OCI-LY3 (cell line): ENCODE measurements at regions not wholly inside any gene's neighbourhood (a gene's known extent, or its start where the extent isn't known, plus 50 kb on each side); places are given as distances from the start of the nearest gene placed in this dataset.

ENCODE experiments used
- H2AFZ ChIP-seq: fragments of 200-600, 300-600 bp; shearing (Covaris generic); 2 replicates; pipeline ENCODE4 v1.6.0; 2014; ENCODE audit warnings: antibody characterized with exemption, low read depth, low read length
- H3K27ac ChIP-seq: fragments of 200-600, 300-600 bp; sonication (generic); 2 replicates; pipeline ENCODE4 v1.5.1; 2014; ENCODE audit warnings: mild to moderate bottlenecking, low read length, moderate library complexity, mixed read lengths
- H3K27me3 ChIP-seq: fragments of 200-600, 300-600 bp; sonication (generic); 2 replicates; pipeline ENCODE4 v1.6.1; 2014; ENCODE audit warnings: low read depth, low read length, mixed read lengths
- H3K36me3 ChIP-seq: fragments of 200-600, 300-600 bp; sonication (generic); replicated peaks from 2 replicates; pipeline ENCODE3; 2014; ENCODE audit warnings: low read depth, low read length, mixed read lengths
- H3K4me1 ChIP-seq: fragments of 300-600, 200-600 bp; sonication (generic); 2 replicates; pipeline ENCODE4 v1.6.1; 2014; ENCODE audit warnings: low read length, mixed read lengths
- H3K4me2 ChIP-seq: fragments of 200-600, 300-600 bp; sonication (generic); 2 replicates; pipeline ENCODE4 v1.6.1; 2014; ENCODE audit warnings: low read length, mixed read lengths
- H3K4me3 ChIP-seq: fragments of 300-600, 200-600 bp; sonication (generic); 2 replicates; pipeline ENCODE4 v1.5.1; 2014; ENCODE audit warnings: antibody characterized with exemption, mild to moderate bottlenecking, low read length, moderate library complexity
- H3K79me2 ChIP-seq: fragments of 300-600, 200-600 bp; shearing (Covaris generic); 2 replicates; pipeline ENCODE4 v1.6.1; 2014; ENCODE audit warnings: mild to moderate bottlenecking, low read length, mixed read lengths
- H3K9ac ChIP-seq: fragments of 300-600, 200-600 bp; shearing (Covaris generic); 2 replicates; pipeline ENCODE4 v1.6.0; 2014; ENCODE audit warnings: mild to moderate bottlenecking, low read length, moderate library complexity
- H3K9me3 ChIP-seq: fragments of 200-600, 300-600 bp; shearing (Covaris generic); 2 replicates; pipeline ENCODE4 v1.6.1; 2014; ENCODE audit warnings: low read length, mixed read lengths; ENCODE audit not compliant: insufficient read depth
- H4K20me1 ChIP-seq: fragments of 200-600, 300-600 bp; sonication (generic); 2 replicates; pipeline ENCODE4 v1.6.1; 2016; ENCODE audit warnings: low read length, mixed read lengths; ENCODE audit not compliant: insufficient read depth
- EZH2phosphoT487 ChIP-seq: fragments of 200-600 bp; shearing (Covaris generic); IDR thresholded peaks from 2 replicates; pipeline ENCODE4 v1.6.1; 2018; ENCODE audit warnings: antibody characterized with exemption, mixed run types, low read depth
- TF ChIP-seq, protein P1 (sequence below): fragments of 200-600, 300-600 bp; sonication (generic); IDR thresholded peaks from 2 replicates; pipeline ENCODE4 v1.5.1; 2014; ENCODE audit warnings: antibody characterized with exemption, low read length, low read depth

DNA sequence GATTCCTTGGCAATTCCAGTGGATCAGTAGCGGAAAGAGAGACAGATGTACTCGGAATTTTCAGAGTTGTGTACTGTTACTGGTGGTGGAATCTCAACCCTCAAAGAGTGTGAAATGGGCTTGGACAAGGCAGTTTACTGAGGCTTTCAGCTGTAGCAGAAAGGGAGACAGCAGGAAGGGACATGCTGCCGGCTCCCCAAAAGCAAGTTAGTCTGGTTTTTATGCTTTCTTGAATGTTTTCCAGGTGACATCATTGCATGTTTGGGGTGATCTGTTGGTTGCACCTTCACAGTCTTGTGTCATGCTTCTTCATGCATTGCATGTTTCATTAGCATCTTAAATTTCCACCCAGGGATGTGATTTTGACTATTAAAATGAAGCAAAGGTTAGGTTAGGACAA lies 1282.2 kb downstream of the ADGRL3 start:
- TF ChIP-seq, protein P1, sequence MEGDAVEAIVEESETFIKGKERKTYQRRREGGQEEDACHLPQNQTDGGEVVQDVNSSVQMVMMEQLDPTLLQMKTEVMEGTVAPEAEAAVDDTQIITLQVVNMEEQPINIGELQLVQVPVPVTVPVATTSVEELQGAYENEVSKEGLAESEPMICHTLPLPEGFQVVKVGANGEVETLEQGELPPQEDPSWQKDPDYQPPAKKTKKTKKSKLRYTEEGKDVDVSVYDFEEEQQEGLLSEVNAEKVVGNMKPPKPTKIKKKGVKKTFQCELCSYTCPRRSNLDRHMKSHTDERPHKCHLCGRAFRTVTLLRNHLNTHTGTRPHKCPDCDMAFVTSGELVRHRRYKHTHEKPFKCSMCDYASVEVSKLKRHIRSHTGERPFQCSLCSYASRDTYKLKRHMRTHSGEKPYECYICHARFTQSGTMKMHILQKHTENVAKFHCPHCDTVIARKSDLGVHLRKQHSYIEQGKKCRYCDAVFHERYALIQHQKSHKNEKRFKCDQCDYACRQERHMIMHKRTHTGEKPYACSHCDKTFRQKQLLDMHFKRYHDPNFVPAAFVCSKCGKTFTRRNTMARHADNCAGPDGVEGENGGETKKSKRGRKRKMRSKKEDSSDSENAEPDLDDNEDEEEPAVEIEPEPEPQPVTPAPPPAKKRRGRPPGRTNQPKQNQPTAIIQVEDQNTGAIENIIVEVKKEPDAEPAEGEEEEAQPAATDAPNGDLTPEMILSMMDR: no peak
- no peak for TF ChIP-seq EZH2phosphoT487

DNA sequence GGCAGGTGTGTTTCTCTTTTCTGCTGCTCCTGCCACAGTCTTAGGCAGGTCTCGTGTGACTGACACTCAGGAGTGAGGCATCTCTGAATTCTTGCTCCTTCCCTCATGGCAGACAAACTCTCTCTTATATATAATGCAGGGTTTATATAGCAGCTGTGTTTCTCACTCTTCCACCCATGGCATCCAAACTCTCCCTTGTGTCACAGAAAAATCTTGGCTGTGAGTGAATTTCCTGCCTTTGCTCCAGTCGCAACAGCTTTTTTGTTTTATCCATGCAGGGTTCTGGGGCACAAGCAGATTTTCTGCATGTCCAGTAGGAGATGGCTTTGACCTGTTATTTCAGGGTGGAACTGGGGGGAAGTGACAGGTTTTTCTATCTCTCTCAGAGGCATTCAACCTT lies 1275.5 kb downstream of the ADGRL3 start:
- Histone ChIP-seq H3K4me2 (no peak overlapping the region), H3K9me3 (no peaks in the 10 kb centered on the region), H3K4me1 (no peaks in the 10 kb centered on the region), H3K79me2 (no peaks in the 10 kb centered on the region), H2AFZ (no peak overlapping the region), H3K9ac (no peak overlapping the region), H4K20me1 (no peaks in the 10 kb centered on the region), H3K4me3 (no peak overlapping the region), H3K27ac (no peak overlapping the region), H3K36me3 (no peaks in the 10 kb centered on the region), H3K27me3 (no peaks in the 10 kb centered on the region)
- no peak for TF ChIP-seq EZH2phosphoT487
- TF ChIP-seq, protein P1: no peak

More for the DNA sequence above, 1282.2 kb downstream of the ADGRL3 start:
- no peaks in the 10 kb centered on the region for H4K20me1 ChIP-seq
- H3K4me1 ChIP-seq: no peaks in the 10 kb centered on the region
- H3K36me3 ChIP-seq: no peaks in the 10 kb centered on the region
- H3K4me3 ChIP-seq: no peak overlapping the region
- no peak overlapping the region for H2AFZ ChIP-seq
- no peaks in the 10 kb centered on the region for H3K79me2 ChIP-seq
- H3K27ac ChIP-seq: no peak overlapping the region
- no peak overlapping the region for H3K9ac ChIP-seq
- H3K27me3 ChIP-seq: no peaks in the 10 kb centered on the region
- no peaks in the 10 kb centered on the region for H3K9me3 ChIP-seq
- no peak overlapping the region for H3K4me2 ChIP-seq

DNA sequence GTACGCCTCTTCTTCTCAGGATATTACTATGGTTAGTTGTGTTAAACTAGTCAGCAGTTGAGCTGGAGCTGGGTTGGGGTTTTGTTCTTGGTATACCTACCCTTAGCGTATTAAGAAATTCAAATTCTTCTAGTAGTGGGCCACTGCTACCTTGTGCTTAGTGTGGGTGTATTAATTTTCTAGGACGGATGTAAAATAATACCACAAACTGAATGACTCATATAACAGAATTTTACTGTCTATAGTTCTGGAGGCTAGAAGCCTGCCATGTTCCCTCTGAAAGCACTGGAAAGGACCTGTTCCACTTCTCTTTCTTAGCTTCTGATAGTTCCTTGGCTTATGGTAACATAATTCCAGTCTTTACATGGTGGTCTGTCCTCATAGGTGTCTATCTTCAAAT lies 1274.7 kb downstream of the ADGRL3 start:
- H3K27ac ChIP-seq: no peak overlapping the region
- TF ChIP-seq EZH2phosphoT487: no peak
- TF ChIP-seq, protein P1: no peak
- H2AFZ ChIP-seq: no peak overlapping the region
- no peaks in the 10 kb centered on the region for H3K36me3 ChIP-seq
- no peak overlapping the region for H3K9ac ChIP-seq
- H3K79me2 ChIP-seq: no peaks in the 10 kb centered on the region
- H3K4me2 ChIP-seq: no peak overlapping the region
- no peaks in the 10 kb centered on the region for H3K4me1 ChIP-seq
- H3K4me3 ChIP-seq: no peak overlapping the region
- no peaks in the 10 kb centered on the region for H3K9me3 ChIP-seq
- no peaks in the 10 kb centered on the region for H3K27me3 ChIP-seq
- no peaks in the 10 kb centered on the region for H4K20me1 ChIP-seq

DNA sequence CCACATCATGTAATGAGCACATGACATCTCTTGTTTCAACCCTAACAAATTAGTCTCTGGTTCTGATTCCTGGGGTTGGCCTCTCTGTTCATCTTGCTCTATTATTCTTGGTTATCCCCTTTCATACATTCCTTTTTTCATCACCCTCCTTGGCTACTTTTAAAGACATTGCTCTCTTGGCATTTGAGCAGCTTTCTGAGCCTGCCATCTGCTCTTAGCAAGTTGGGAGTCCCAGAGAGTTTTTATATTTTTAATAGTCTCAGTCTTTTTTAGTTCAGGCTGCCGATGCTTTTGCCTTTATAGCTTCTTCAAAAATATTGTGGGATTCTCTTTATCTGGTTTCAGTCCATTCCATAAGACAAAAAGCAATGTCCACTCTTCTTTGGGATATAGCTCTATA lies 1270.9 kb downstream of the ADGRL3 start:
- H3K4me1 ChIP-seq: no peaks in the 10 kb centered on the region
- H3K79me2 ChIP-seq: no peaks in the 10 kb centered on the region
- H3K4me3 ChIP-seq: no peak overlapping the region
- no peaks in the 10 kb centered on the region for H3K27me3 ChIP-seq
- H3K27ac ChIP-seq: no peak overlapping the region
- H3K9me3 ChIP-seq: no peaks in the 10 kb centered on the region
- H3K36me3 ChIP-seq: no peaks in the 10 kb centered on the region
- no peaks in the 10 kb centered on the region for H4K20me1 ChIP-seq
- H2AFZ ChIP-seq: no peak overlapping the region
- H3K4me2 ChIP-seq: no peak overlapping the region
- no peak overlapping the region for H3K9ac ChIP-seq
- TF ChIP-seq, protein P1: no peak
- TF ChIP-seq EZH2phosphoT487: no peak
